ENCODE measurements at regions not wholly inside any gene's neighbourhood (a gene's known extent, or its start where the extent isn't known, plus 50 kb on each side); places are given as distances from the start of the nearest gene placed in this dataset.
"Not testable (repeated sequence)": the region's sequence is repeated elsewhere in the genome, so short reads cannot be mapped to it uniquely, and the experiment has no call there.

DNA sequence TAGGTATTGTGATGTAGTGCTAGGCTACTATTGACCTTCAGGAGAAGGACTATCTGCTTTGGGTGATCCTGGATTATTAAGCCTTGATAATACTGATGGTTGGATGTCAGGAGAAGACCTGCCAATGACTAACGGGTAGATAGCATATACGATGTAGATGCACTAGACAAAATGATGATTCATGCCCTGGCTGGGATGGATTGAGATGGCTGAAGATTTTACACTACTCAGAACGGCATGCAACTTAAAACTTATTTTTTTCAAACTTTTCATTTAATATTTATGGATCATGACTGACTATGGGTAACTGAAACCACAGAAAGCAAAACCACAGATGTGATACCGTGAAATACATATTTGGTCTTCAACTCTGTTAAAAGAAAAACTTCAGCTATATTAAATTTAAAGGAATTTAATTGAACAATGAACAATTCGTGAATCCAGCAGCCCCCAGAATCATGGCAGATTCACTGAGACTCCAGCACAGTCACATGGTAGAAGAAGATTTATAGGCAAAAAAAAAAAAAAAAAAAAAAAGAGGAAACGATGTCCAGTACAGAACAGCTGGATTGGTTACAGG lies 124.6 kb upstream of the CDK13 start:
- DNase-seq (ENCODE audit: low read depth): no peak

DNA sequence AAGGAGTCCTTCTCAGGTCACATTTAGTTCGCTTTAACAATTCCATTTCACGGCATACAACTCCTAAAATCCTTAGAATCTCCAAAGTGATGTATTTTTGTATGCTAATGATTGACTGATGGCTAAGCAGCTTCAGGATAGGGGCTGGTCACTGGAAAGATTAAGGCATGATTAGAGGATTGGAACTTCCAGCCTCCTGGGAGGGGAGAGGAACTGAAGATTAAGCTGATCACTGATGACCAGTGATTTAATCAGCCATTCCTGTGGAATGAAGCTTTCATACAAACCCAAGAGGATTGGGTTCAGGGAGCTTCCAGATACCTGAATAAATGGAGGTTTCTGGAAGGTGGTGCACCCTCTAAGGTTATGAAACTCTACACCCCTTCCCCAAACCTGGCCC lies 123.9 kb upstream of the CDK13 start:
- DNase-seq (ENCODE audit: low read depth): no peak

DNA sequence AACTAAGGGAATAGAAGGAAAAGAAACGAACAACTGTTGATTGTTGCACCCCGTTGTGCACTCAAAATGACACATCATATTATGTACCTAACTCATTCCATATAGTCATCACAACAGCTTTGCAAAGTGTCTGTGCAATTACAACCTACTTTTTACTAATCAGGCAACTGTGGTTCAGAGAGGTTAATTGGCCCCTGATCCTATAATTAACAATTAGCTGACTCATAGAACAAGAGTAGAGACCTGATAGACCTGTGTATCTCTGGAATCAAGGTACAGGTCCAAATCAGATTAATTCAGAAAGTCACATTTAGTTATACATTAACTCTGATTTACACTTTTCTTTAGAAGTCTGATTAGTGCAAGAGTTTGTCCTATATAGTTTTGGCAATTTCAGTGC lies 122.5 kb upstream of the CDK13 start:
- no peak for DNase-seq (ENCODE audit: low read depth)

- no peak for DNase-seq (ENCODE audit: low read depth)
These were observed 121.0 kb upstream of the CDK13 start for GRCh38 chr7:39829028-39829427.

- no peak for DNase-seq (ENCODE audit: low read depth)
These were observed 117.5 kb upstream of the CDK13 start for GRCh38 chr7:39832519-39833085.

GRCh38 chr7:39833180-39833799 lies 116.8 kb upstream of the CDK13 start:
- DNase-seq (ENCODE audit: low read depth): peak; percentile 7

DNA sequence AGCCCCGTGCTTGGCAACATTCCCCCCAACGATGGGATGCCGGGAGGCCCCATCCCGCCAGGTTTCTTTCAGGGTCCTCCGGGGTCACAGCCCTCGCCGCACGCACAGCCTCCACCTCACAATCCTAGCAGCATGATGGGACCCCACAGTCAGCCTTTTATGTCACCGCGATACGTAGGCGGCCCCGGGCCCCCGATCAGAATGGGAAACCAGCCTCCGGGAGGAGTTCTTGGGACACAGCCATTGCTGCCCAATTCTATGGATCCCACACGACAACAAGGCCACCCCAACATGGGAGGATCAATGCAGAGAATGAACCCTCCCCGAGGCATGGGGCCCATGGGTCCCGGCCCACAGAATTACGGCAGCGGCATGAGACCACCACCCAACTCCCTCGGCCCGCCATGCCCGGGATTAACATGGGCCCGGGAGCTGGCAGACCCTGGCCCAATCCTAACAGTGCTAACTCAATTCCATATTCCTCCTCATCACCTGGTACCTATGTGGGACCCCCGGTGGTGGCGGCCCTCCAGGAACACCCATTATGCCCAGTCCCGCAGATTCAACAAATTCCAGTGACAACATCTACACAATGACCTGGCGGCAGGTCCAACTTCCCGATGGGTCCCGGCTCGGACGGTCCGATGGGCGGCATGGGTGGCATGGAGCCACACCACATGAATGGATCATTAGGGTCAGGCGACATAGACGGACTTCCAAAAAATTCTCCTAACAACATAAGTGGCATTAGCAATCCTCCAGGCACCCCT lies 116.0 kb upstream of the CDK13 start:
- DNase-seq (ENCODE audit: low read depth): not testable (repeated sequence)

- DNase-seq (ENCODE audit: low read depth): no peak
These were observed 111.7 kb upstream of the CDK13 start for GRCh38 chr7:39838326-39838725.

- no peak for DNase-seq (ENCODE audit: low read depth)
These were observed 105.0 kb upstream of the CDK13 start for GRCh38 chr7:39845006-39845405.

DNA sequence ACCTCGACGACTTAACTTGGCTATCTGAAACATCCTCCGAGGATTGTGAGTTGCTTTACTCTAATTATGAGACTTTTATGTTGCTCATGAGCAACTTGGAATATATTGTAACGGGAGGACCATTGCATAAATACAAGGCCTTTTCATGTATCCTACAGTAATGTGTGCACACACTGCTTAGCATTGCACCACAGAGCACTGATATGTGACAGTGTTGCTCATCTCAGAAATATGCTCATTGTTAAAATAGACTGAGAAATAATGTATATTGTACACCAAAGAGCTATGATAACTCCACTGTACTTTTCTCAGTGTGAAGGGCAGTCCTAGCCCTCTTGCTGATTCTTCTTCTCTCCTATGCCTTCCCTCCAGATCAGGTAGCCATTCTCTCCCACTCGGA lies 102.8 kb upstream of the CDK13 start:
- DNase-seq (ENCODE audit: low read depth): no peak

DNA sequence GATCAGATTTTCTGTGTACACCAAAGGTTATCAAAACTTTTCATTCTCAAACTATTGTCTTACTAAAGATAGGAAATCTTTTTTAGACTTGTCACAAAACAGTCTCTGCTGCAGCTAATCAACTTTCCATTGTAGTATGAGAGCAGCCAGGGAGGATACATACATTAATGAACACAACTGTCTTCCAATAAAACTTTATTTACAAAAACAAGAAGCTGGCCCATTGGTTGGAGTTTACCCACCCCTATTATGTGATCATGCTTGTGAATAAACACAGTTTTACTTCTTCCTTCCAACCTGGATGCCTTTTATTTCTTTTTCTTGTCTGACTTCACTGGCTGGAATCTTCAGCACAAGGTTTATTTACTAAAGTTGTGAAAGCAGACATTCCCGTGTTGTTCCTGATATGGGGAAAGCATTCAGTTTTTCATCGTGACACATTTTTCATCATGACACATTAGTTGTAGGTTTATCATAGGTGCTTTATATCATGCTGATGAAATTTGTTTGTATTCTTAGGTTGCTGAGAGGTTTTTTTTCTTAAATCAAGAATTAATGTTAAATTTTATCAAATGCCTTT lies 98.5 kb upstream of the CDK13 start:
- no peak for DNase-seq (ENCODE audit: low read depth)

DNA sequence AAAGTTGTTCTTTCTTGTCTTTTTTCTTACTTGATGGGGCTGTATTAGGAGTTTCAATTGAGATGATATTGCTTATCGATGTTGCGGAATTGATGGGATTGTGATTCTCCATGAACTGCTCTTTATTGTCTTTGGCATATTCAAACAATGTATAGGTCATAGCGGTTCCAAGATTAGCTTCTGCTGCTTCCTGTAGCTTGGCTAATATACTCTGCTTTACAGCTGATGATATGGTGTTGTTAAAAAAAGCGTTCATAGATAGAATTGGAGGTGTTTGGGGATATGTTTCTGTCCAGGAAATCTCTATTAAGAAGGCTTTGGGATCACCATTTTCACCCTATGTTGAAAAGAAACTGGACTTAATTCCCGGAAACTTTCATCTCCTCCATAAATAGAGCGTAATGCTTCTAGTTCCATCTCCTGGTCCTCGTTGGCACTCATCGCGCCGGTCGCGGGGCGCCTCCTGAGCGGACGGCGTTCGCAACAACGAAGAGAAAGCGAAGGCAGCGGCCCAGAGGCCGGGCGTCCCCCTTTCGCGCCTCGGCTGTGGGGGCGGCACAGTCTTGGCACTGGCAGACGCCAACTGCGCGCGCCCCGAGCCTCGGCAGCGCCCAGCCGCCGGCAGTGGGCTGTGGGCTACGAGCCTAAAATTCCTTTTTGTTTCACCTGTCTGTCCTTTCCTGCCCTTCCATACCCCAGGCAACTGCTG lies 95.3 kb upstream of the CDK13 start:
- DNase-seq (ENCODE audit: low read depth): not testable (repeated sequence)

DNA sequence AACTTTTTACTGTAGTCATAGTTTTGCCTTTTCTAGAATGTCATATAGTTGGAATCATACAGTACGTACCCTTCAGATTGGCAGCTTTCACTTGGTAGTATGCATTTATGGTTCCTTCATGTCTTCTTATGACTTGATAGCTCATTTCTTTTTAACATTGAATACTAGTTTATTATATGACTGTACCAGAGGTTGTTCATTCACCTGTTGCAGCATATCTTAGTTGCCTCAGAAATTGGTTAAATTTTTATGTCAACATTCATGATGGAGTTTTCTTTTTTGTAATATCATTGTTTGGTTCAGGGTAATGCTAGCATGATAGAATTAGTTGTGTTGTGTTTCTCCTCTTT lies 94.8 kb upstream of the CDK13 start:
- no peak for DNase-seq (ENCODE audit: low read depth)

GRCh38 chr7:39863675-39864322 lies 86.3 kb upstream of the CDK13 start:
- not testable (repeated sequence) for DNase-seq (ENCODE audit: low read depth)

DNA sequence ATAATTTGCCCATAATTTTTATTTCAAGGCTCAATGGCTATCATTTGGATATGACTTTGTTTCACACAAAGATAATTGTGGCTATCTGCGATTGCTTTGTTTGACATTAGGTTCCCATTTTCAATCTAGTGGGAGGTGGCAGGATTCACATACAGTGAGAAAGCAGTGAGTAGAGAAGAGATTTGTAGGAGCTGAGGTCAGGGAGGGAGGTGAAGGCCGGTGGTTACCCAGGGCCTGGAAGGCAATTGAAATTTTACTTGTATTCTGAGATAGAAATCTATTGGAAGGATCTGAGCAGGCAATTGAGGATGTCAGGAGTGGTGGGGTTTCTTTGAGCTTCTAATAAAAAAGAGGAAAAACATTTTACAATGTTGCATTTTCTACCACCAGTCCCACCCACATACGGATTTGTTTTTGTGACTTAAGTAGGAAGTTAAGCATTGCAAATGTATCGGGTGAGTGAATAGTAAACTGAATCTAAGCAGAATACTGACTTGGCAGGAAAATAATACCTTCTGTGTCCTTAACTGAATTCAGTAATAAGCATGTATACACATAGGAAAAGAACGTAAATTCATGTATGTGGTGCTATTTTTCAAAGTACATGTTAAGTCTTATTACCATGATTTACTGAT lies 80.1 kb upstream of the CDK13 start:
- DNase-seq (ENCODE audit: low read depth): not testable (repeated sequence)

DNA sequence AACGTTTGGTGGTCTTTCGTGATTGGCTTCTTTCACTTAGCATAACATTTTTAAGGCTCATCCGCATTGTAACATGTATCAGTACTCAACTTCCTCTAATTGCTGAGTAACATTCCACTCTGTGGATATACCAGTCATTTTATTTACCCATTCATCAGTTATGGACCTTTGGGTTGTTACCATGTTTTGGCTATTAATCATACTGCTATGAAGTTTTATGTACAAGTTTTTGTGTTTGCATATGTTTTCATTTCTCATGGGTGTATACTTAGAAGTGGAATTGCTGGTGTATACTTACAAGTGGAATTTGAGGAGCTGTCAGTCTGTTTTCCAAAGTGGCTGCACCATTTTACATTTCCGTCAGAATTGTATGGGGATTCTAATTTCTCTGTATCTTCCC lies 78.4 kb upstream of the CDK13 start:
- not testable (repeated sequence) for DNase-seq (ENCODE audit: low read depth)

DNA sequence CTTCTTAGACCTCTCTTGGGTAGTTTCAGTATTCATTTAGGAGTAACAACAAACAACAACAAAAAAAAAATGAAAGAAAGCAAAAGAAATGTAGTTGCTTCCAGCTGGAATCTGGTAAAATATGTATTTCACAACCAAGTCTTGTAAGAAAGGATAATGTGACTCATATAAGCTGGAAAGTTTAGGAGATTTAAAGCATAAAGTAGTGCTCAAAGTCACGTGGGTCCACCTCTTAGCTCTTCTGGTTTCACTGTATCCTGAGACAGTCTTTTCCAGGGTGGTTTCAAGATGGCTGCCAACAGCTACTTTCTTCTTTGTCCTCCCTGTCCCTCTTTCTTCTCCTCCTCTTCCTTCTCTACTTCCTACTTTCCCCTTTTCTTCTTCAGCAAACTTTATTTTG lies 69.5 kb upstream of the CDK13 start:
- no peak for DNase-seq (ENCODE audit: low read depth)

DNA sequence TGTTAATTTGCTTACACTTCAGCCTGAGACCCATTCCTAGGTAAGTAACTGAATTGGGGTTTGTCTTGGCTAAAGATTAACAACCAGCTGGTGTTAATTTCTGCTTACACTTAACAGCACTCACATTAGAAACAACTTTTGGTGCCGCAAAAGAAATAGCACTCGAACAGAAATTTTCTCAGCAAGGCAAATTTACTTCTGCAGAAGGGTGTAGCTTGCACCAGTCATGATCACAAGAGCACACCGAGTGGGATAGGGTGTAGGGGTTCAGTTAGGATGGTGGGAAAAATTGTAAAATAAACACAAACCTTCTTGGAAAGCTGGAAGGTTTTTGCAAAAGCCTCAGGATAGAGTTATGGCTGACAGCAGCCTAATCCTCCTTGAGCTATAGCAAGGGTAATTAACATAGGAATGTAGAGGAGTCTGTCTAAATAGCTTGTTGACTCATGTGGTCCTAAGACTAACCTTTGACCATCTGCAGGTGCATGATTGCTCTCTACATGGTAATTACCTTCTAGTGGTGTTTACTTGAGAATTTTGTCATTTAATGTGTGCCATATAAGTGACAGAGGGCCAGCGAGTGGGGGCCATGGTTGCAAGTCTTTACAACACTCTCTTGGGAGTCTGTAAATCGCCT lies 67.8 kb upstream of the CDK13 start:
- no peak for DNase-seq (ENCODE audit: low read depth)

GRCh38 chr7:39883812-39884390 lies 66.2 kb upstream of the CDK13 start:
- no peak for DNase-seq (ENCODE audit: low read depth)

DNA sequence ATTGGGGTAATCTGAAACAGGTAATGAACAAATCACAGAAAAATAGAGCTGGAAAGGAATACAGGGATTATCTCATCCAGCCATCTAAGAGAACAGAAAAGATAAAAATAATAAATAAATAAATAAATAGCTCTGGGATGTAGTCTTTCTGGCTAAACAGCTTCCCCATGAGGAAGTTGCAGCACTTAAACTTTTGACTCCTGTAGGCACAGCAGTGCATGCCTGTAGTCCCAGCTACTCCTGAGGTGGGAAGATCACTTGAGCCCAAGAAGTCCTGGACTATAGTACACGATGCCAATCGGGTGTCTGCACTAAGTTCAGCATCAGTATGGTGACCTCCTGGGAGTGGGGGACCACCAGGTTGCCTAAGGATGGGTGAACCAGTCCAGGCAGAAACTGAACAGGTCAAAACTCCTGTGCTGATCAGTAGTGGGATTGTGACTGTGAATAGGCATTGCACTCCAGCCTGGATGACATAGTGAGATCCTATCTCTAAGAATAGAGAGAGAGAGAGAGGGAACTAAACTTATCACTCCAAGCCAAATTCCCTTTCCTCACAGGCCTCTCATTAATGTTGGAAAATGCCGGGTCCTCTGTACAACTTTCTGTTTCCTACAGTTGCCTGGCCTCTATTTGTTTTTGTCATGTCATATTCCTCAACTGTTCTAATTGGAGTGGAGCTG lies 61.7 kb upstream of the CDK13 start:
- no peak for DNase-seq (ENCODE audit: low read depth)
